DOHH2 (cell line): ENCODE measurements at regions not wholly inside any gene's neighbourhood (a gene's known extent, or its start where the extent isn't known, plus 50 kb on each side); places are given as distances from the start of the nearest gene placed in this dataset.

Experiments used
- H3F3A ChIP-seq: fragments of 200-600 bp; sonication (generic), shearing (Covaris generic); 2 replicates; pipeline ENCODE4 v1.6.0; 2016; ENCODE audit warnings: antibody characterized with exemption, mild to moderate bottlenecking; ENCODE audit not compliant: control insufficient read depth, insufficient read depth
- H3K27ac ChIP-seq: fragments of 200-600 bp; sonication (generic); 2 replicates; pipeline ENCODE4 v1.5.1; 2014; ENCODE audit warnings: low read depth, mild to moderate bottlenecking, low read length, moderate library complexity
- H3K27me3 ChIP-seq: fragments of 200-600 bp; sonication (generic); 2 replicates; pipeline ENCODE4 v1.6.1; 2014; ENCODE audit warnings: mild to moderate bottlenecking, low read length, mixed read lengths; ENCODE audit not compliant: control insufficient read depth
- H3K36me3 ChIP-seq: fragments of 200-600 bp; sonication (generic); 2 replicates; pipeline ENCODE4 v1.6.1; 2014; ENCODE audit warnings: mild to moderate bottlenecking, low read length, moderate library complexity, mixed read lengths; ENCODE audit not compliant: control insufficient read depth
- H3K4me1 ChIP-seq: fragments of 200-600 bp; sonication (generic); 2 replicates; pipeline ENCODE4 v1.6.1; 2014; ENCODE audit warnings: mild to moderate bottlenecking, low read length, mixed read lengths; ENCODE audit not compliant: control insufficient read depth
- H3K4me2 ChIP-seq: fragments of 200-600 bp; sonication (generic); 2 replicates; pipeline ENCODE4 v1.6.0; 2014; ENCODE audit warnings: mild to moderate bottlenecking, low read length, moderate library complexity
- H3K4me3 ChIP-seq: fragments of 200-600 bp; sonication (generic); 2 replicates; pipeline ENCODE4 v1.5.1; 2014; ENCODE audit warnings: mild to moderate bottlenecking, low read length, mixed read lengths
- H3K79me2 ChIP-seq: fragments of 200-600 bp; sonication (generic); 2 replicates; pipeline ENCODE4 v1.6.1; 2014; ENCODE audit warnings: mild to moderate bottlenecking, low read length, mixed read lengths; ENCODE audit not compliant: control insufficient read depth
- H3K9me2 ChIP-seq: fragments of 200-600 bp; sonication (generic); replicated peaks from 2 replicates; pipeline ENCODE4 v1.6.1; 2014; ENCODE audit warnings: mild to moderate bottlenecking, low read length, mixed read lengths; ENCODE audit not compliant: control insufficient read depth
- H3K9me3 ChIP-seq: fragments of 200-600 bp; sonication (generic); 2 replicates; pipeline ENCODE4 v1.6.1; 2014; ENCODE audit warnings: antibody characterized with exemption, low read length, mixed read lengths; ENCODE audit not compliant: control insufficient read depth, insufficient read depth
- H4K20me1 ChIP-seq: fragments of 200-600 bp; sonication (generic); 2 replicates; pipeline ENCODE4 v1.6.0; 2014; ENCODE audit warnings: low read depth, mild to moderate bottlenecking, antibody characterized with exemption, low read length, moderate library complexity; ENCODE audit not compliant: control insufficient read depth, insufficient read depth
- EZH2phosphoT487 ChIP-seq: fragments of 200-600 bp; sonication (generic); IDR thresholded peaks from 2 replicates; pipeline ENCODE4 v1.6.1; 2017; ENCODE audit warnings: borderline replicate concordance, mild to moderate bottlenecking, antibody characterized with exemption, low read length, moderate library complexity, mixed read lengths
- TF ChIP-seq, protein P1 (sequence below): fragments of 200-600 bp; sonication (generic); IDR thresholded peaks from one replicate; pipeline ENCODE4 v1.5.1; 2014; ENCODE audit warnings: antibody characterized with exemption, mild to moderate bottlenecking, low read depth, low read length; ENCODE audit not compliant: poor library complexity, severe bottlenecking

DNA sequence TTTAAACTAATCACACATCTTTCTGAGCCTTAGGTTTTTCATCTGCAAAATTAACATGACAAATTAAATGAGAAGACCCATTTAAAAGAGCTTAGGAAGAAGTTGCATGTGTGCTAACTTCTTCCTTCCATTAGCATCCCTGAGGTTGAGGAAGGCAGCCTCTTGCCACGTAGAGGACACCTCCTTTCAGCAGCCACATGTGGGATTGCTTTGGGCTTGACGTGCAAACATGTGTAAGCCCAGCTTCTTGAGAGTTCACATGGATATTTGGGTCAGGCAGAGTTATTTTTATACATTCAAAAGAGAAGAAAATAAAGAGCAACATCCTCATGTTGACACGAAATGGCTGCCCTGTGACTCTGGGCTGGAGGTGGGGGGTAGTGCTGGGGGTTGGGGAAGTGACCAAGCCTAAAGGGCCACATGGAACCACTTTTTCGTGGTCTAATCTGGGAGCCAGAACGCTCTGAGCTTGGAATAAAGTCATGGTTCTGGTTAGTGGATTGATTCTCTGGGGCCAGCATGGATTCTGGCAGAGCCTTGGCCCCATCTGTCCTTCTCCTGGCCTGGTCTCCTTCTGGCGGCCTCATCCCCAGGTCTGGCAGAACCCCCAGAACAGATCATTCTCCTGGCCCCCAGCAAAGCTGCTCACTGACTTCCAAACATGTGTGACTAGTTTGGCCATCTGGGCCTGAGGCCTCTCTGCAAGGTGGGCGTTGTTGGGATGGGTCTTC lies 137.1 kb upstream of the USP24 start:
- TF ChIP-seq, protein P1, sequence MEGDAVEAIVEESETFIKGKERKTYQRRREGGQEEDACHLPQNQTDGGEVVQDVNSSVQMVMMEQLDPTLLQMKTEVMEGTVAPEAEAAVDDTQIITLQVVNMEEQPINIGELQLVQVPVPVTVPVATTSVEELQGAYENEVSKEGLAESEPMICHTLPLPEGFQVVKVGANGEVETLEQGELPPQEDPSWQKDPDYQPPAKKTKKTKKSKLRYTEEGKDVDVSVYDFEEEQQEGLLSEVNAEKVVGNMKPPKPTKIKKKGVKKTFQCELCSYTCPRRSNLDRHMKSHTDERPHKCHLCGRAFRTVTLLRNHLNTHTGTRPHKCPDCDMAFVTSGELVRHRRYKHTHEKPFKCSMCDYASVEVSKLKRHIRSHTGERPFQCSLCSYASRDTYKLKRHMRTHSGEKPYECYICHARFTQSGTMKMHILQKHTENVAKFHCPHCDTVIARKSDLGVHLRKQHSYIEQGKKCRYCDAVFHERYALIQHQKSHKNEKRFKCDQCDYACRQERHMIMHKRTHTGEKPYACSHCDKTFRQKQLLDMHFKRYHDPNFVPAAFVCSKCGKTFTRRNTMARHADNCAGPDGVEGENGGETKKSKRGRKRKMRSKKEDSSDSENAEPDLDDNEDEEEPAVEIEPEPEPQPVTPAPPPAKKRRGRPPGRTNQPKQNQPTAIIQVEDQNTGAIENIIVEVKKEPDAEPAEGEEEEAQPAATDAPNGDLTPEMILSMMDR: no peak
- no peak for TF ChIP-seq EZH2phosphoT487
- no peaks in the 10 kb centered on the region for H3K4me1 ChIP-seq
- no peak overlapping the region for H3K4me3 ChIP-seq
- H3K27ac ChIP-seq: no peak overlapping the region
- H3K9me2 ChIP-seq: no peaks in the 10 kb centered on the region
- H3K36me3 ChIP-seq: no peaks in the 10 kb centered on the region
- H3K79me2 ChIP-seq: no peaks in the 10 kb centered on the region
- H3K27me3 ChIP-seq: 0 out of 2 replicates have a peak, but pooled peaks cover 6% of the 10 kb centered on the region
- no peaks in the 10 kb centered on the region for H3K9me3 ChIP-seq
- H3F3A ChIP-seq: no peaks in the 10 kb centered on the region
- H3K4me2 ChIP-seq: no peak overlapping the region
- no peaks in the 10 kb centered on the region for H4K20me1 ChIP-seq

DNA sequence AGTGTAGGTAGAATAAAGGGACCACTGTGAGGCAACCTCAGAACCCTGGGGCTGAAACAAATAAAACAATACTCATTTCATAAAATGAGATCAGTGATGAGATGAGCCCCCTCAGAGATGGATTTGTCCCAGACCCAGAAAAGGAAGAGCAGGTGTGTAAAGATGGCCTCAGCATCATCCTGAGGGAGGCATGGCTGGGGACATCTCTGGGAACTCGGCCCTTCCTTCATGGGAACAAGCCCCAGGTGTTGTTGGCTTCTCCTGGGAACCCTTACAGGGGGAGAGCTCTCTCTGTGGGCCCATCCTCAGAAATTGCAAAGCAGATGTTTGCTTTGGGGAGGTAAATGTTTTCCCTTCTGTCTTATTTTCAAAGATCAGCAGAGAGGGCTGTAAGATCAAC lies 133.2 kb upstream of the USP24 start:
- TF ChIP-seq, protein P1: no peak
- no peak for TF ChIP-seq EZH2phosphoT487
- Histone ChIP-seq H3K36me3 (no peaks in the 10 kb centered on the region), H3K27ac (no peak overlapping the region), H3K9me2 (no peaks in the 10 kb centered on the region), H3K79me2 (no peaks in the 10 kb centered on the region), H3K4me3 (no peak overlapping the region), H3K4me2 (no peak overlapping the region), H3K4me1 (no peaks in the 10 kb centered on the region), H3K27me3 (0 out of 2 replicates have a peak, but pooled peaks cover 6% of the 10 kb centered on the region), H4K20me1 (no peaks in the 10 kb centered on the region), H3F3A (no peaks in the 10 kb centered on the region), H3K9me3 (no peaks in the 10 kb centered on the region)

DNA sequence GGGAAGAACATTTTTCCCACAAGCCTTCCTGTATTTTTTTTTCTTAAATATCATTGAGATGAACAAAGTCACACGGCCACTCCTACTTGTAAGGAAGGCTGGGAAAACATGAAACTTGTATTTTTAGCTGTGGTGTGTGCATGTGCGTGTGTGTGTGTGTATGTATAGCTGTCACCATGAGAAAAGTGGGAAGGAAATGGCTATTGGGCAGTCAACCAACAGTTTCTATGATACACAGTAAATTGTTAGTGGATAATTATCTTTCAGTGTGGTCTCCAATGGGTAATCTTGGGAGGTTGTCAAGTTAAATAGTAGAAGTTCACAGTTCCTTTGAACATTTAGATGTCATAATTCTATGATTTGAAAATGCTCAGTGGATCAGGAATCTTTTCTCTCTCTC lies 132.7 kb upstream of the USP24 start:
- TF ChIP-seq, protein P1: no peak
- no peak for TF ChIP-seq EZH2phosphoT487
- Histone ChIP-seq H3K27ac (no peak overlapping the region), H3K9me3 (no peaks in the 10 kb centered on the region), H4K20me1 (no peaks in the 10 kb centered on the region), H3K27me3 (0 out of 2 replicates have a peak, but pooled peaks cover 6% of the 10 kb centered on the region), H3K9me2 (no peaks in the 10 kb centered on the region), H3K4me2 (no peak overlapping the region), H3F3A (no peaks in the 10 kb centered on the region), H3K79me2 (no peaks in the 10 kb centered on the region), H3K4me1 (no peaks in the 10 kb centered on the region), H3K36me3 (no peaks in the 10 kb centered on the region), H3K4me3 (no peak overlapping the region)
